VCaP (cell line): ENCODE measurements at regions not wholly inside any gene's neighbourhood (a gene's known extent, or its start where the extent isn't known, plus 50 kb on each side); places are given as distances from the start of the nearest gene placed in this dataset.

Experiments
- H3K27ac ChIP-seq: fragments of 450-650 bp; 2 replicates; pipeline ENCODE4 v1.5.1; 2017
- TF ChIP-seq, protein P1 (sequence below): fragments of 450-650 bp; conservative IDR thresholded peaks from 2 replicates; pipeline ENCODE4 v1.5.1; 2017; ENCODE audit warnings: mild to moderate bottlenecking, moderate library complexity

DNA sequence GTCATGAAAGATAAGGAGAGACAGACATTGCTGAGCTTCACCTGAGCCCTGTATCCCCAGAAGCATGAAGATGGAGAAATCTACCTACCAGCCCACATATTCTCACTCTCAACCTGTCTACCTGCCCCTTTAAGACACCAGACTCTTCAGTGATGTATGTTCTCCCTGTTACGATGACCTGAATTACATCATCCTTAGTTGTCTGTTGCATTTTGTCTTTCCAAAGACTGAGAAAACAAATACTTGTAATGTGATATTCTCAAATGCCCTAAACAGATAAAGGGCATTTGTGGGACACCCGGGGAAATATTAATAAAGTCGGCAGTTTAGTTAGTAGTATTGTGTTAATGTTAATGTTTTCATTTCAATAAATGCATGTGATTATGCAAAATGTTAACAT is 305.8 kb upstream of the IGFBP3 start:
- no peak overlapping the region for H3K27ac ChIP-seq
- TF ChIP-seq, protein P1, sequence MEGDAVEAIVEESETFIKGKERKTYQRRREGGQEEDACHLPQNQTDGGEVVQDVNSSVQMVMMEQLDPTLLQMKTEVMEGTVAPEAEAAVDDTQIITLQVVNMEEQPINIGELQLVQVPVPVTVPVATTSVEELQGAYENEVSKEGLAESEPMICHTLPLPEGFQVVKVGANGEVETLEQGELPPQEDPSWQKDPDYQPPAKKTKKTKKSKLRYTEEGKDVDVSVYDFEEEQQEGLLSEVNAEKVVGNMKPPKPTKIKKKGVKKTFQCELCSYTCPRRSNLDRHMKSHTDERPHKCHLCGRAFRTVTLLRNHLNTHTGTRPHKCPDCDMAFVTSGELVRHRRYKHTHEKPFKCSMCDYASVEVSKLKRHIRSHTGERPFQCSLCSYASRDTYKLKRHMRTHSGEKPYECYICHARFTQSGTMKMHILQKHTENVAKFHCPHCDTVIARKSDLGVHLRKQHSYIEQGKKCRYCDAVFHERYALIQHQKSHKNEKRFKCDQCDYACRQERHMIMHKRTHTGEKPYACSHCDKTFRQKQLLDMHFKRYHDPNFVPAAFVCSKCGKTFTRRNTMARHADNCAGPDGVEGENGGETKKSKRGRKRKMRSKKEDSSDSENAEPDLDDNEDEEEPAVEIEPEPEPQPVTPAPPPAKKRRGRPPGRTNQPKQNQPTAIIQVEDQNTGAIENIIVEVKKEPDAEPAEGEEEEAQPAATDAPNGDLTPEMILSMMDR: no peak

DNA sequence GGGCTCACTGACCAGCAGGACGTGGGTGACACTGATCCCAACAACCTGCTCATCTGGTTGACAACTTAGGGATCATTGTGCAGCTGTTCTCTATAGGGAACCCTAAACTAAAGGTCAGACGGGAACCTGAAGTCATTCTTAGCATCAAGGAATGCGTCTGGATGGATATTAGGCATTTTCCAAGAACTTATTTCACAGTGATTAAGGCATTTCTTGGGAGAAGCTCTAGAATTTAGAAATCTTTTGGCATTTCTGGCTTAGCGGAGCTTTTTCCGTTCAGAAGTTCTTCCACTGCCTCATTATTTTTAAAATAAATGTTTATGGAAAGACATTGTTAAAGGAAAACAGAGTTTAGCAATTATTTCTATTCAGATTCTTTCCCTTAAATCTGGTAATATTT is 303.3 kb upstream of the IGFBP3 start:
- TF ChIP-seq, protein P1: no peak
- H3K27ac ChIP-seq: no peak overlapping the region

- TF ChIP-seq, protein P1: no peak
- H3K27ac ChIP-seq: no peak overlapping the region
These were observed 299.1 kb upstream of the IGFBP3 start for GRCh38 chr7:46220066-46220630.

DNA sequence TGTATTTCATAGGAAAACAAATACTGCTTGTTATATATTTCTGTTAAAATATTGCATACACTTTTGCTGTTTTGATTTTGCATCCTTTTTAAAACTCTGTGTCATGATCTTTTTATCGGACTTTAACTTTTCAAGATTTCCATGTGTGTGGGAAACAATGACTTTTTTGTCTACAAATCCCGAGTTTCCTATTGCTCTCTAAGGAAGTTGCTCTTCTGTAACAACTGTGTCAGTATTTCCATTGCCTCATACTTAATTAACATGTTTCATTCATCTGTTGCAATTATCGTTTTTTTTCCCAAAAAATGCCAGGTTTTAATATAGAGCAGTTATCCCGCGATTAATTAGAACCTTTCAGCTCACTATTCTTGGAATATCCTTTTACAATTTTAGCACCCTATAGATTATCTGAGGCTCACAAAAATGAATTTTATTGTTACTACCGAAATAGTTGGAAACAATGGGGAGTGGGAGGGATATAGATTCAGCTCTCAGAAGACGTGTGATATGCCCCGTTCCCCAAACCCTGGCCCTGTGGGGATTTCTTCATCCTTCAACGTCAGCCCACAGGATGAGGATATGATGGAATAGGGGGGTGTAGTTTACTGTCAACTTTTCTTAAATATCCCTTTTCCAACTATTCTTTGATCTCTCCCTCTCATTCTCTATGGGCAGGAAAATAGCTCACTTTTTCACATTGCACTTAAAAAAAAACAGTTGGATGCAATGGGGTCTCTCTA is 297.6 kb upstream of the IGFBP3 start:
- H3K27ac ChIP-seq: no peak overlapping the region
- TF ChIP-seq, protein P1: no peak

DNA sequence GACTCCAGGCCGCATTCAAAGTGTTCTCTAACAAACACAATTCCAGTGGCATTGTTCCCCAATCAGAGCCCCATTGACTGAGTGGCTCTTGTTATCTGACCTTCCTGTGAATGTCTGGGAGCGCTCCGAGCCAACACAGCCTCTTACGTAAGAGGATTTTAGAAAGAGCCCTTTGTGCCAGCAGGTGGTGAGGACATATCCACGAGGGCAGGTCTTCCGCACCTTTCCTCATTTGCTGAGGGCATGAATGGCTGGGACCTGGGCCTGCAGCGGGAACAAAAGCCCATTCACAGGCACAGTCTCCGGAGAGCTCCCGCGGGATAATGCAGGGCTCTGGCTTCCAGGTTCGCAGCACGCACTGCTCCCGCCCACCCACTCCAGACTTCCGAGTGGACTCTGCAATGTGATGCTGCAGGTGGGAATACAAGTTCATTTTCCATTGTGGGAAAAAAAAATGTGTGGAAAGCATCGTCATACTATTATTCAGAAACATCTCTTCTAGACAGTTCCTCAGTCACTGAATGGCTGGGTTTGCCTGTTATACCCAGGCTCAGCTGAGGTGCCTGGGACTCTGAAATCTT is 295.0 kb upstream of the IGFBP3 start:
- TF ChIP-seq, protein P1: no peak
- H3K27ac ChIP-seq: no peak overlapping the region

DNA sequence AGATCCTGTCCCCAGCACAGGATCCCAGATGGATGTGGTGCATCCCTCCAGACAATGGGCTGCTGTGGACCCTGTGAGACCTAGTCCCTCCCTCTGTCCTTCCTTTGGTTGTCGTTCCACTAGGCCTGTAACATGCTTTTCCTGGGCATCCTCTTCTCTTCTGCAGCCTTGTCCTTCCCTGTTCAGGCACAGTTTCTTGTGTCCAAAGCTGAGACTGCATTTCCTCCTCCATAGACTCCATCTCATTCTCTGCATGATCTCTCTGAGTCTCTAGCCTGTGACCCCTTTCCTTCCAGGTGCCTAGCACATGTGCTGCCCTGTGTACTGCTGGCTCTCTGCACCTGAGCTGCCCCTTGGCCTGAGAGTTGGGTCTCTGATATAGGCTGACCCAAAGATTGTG is 293.5 kb upstream of the IGFBP3 start:
- TF ChIP-seq, protein P1: no peak
- H3K27ac ChIP-seq: no peak overlapping the region

DNA sequence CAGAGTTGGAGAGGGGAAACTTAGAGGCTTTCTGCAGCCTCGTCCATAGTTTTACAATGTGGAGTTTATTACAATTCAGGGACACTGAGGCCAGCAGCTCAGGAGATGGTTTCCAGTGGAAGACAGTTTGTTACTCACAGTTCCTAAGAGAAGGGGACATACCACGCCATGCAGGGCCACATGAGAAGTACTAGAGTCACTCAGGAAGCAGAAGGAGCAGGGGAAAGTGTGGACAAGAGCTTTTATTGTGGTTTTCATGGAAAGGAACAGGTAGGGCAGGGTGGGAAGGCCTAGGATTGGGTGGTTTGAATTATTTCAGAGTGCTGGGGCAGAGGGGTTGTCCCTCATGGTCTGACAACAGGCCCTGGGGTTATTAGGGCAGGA is 292.1 kb upstream of the IGFBP3 start:
- TF ChIP-seq, protein P1: no peak
- H3K27ac ChIP-seq: no peak overlapping the region
